ENCODE measurements at regions not wholly inside any gene's neighbourhood (a gene's known extent, or its start where the extent isn't known, plus 50 kb on each side); places are given as distances from the start of the nearest gene placed in this dataset.

DNA sequence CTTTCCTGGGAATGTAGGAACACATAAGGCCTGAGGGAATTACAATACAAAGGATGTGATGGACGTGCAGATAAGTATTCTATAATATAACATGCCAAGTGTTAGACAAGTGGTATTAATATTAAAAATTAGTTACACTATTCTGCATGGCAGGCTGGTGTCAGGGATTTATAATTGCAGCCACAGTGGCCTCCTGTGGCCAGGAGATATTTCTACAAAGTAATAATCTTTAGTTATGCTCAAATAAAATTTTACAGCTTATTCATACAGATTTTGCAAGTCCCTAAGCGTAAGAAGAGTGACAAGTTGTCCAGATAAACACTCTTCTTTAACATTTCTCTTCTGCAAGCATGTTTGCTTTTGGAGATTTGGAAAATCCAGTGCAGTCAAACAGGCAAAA lies 90.4 kb upstream of the CBLN2 start:
- H3K4me3 Mint-ChIP-seq: no peak overlapping the region
- H3K27ac ChIP-seq (ENCODE audit: insufficient read length, low read depth, low read length): no peak overlapping the region
- H3K79me2 ChIP-seq (ENCODE audit: insufficient read depth, low read length): no peaks in the 10 kb centered on the region
- H2AFZ ChIP-seq (ENCODE audit: low read length): no peak overlapping the region
- no peak overlapping the region for H3T11ph ChIP-seq (ENCODE audit: low read length)
- H3K9me3 ChIP-seq (ENCODE audit: control insufficient read depth, low read depth, low read length): no peaks in the 10 kb centered on the region
- no peak overlapping the region for H3K4me2 ChIP-seq (ENCODE audit: insufficient read depth, insufficient read length, low read length)
- H2BK20ac ChIP-seq (ENCODE audit: low read depth, low read length, poor library complexity, severe bottlenecking): no peak overlapping the region
- no peak overlapping the region for H2BK120ac ChIP-seq (ENCODE audit: low read depth, low read length, poor library complexity, severe bottlenecking)
- H2BK12ac ChIP-seq (ENCODE audit: insufficient read length, low read depth, low read length): no peak overlapping the region
- H3K4me1 ChIP-seq (ENCODE audit: insufficient read depth, low read length): no peaks in the 10 kb centered on the region; the same call in 1 of the 2 replicates
- no peak overlapping the region for H3K9ac ChIP-seq (ENCODE audit: extremely low read depth, insufficient read length, low read length)
- peaks cover 10 to 15% of the 10 kb centered on the region in 2 experiments for H3K4me1 Mint-ChIP-seq
- H3K79me1 ChIP-seq (ENCODE audit: insufficient read depth, low read depth, low read length, poor library complexity, severe bottlenecking): no peaks in the 10 kb centered on the region
- no peaks in the 10 kb centered on the region for H3K27me3 Mint-ChIP-seq (ENCODE audit: low read depth)
- no peak overlapping the region for H3K18ac ChIP-seq (ENCODE audit: insufficient read length, low read depth, low read length)
- no peaks in the 10 kb centered on the region for H3K27me3 ChIP-seq (ENCODE audit: insufficient read depth, low read length)
- no peak overlapping the region for H3K4ac ChIP-seq (ENCODE audit: low read depth, low read length)
- H3K36me3 Mint-ChIP-seq (ENCODE audit: insufficient read depth in 1 of 3, low read depth in 3 of 3): no peaks in the 10 kb centered on the region
- no peak overlapping the region for H3K27ac Mint-ChIP-seq
- H2BK15ac ChIP-seq (ENCODE audit: low read depth, low read length): no peak overlapping the region
- no peak overlapping the region for H4K91ac ChIP-seq (ENCODE audit: insufficient read length, low read depth, low read length)
- H3K23ac ChIP-seq (ENCODE audit: insufficient read length, low read depth, low read length): no peak overlapping the region
- no peak overlapping the region for H4K8ac ChIP-seq (replicated peaks; ENCODE audit: insufficient read length, low read depth, low read length)
- no peak overlapping the region for H2BK5ac ChIP-seq (ENCODE audit: insufficient read length, low read length)
- no CpG with 5 or more reads among the region's 2 CpGs for WGBS (ENCODE audit: extremely low coverage, insufficient read length, low lambda C conversion rate)
- no peak overlapping the region for H3K14ac ChIP-seq (ENCODE audit: insufficient read depth, low read length)
- H3K23me2 ChIP-seq (ENCODE audit: insufficient read length, low read depth, low read length, poor library complexity, severe bottlenecking): no peaks in the 10 kb centered on the region
- DNase-seq: no peak
- no peaks in the 10 kb centered on the region for H3K9me3 Mint-ChIP-seq
- no peak overlapping the region for H4K5ac ChIP-seq (ENCODE audit: insufficient read length, low read depth, low read length)
- H4K20me1 ChIP-seq (ENCODE audit: control insufficient read depth, insufficient read depth, insufficient read length): no peaks in the 10 kb centered on the region
- no peak overlapping the region for H3K56ac ChIP-seq (ENCODE audit: insufficient read length, low read depth, low read length)
- TF ChIP-seq, protein P1, sequence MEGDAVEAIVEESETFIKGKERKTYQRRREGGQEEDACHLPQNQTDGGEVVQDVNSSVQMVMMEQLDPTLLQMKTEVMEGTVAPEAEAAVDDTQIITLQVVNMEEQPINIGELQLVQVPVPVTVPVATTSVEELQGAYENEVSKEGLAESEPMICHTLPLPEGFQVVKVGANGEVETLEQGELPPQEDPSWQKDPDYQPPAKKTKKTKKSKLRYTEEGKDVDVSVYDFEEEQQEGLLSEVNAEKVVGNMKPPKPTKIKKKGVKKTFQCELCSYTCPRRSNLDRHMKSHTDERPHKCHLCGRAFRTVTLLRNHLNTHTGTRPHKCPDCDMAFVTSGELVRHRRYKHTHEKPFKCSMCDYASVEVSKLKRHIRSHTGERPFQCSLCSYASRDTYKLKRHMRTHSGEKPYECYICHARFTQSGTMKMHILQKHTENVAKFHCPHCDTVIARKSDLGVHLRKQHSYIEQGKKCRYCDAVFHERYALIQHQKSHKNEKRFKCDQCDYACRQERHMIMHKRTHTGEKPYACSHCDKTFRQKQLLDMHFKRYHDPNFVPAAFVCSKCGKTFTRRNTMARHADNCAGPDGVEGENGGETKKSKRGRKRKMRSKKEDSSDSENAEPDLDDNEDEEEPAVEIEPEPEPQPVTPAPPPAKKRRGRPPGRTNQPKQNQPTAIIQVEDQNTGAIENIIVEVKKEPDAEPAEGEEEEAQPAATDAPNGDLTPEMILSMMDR (conservative IDR thresholded peaks at IDR 0.05): no peak
- H2AK5ac ChIP-seq (ENCODE audit: insufficient read length, low read length): no peak overlapping the region
